Activated T-helper 2 cell treated with anti-CD3 and anti-CD28 coated beads, Interferon-gamma antibody, Interleukin-2, Interleukin-4, amounts not matched to agents 10 μg/mL and 5 μg/mL and 100 μg/mL, durations not matched to agents 14 hours and 24 hours and 36 hours (primary cell): ENCODE measurements at regions not wholly inside any gene's neighbourhood (a gene's known extent, or its start where the extent isn't known, plus 50 kb on each side); places are given as distances from the start of the nearest gene placed in this dataset.

Experiments
- DNase-seq: peaks from one replicate; pipeline ENCODE4 v3.0.0; 2021; ENCODE audit warnings: low spot score
- H3K27ac Mint-ChIP-seq: one replicate; pipeline ENCODE4 v1.8.0; 2021; ENCODE audit warnings: mixed read lengths
- H3K27me3 Mint-ChIP-seq: one replicate; pipeline ENCODE4 v1.8.0; 2021; ENCODE audit warnings: low read depth, mixed read lengths
- H3K36me3 Mint-ChIP-seq: one replicate; pipeline ENCODE4 v1.8.0; 2021; ENCODE audit warnings: low read depth, mixed read lengths
- H3K4me1 Mint-ChIP-seq: one replicate; pipeline ENCODE4 v1.8.0; 2021; ENCODE audit warnings: low read depth, mixed read lengths
- H3K4me3 Mint-ChIP-seq: one replicate; pipeline ENCODE4 v1.8.0; 2021; ENCODE audit warnings: low read depth, mild to moderate bottlenecking, moderate library complexity, mixed read lengths
- H3K9me3 Mint-ChIP-seq: one replicate; pipeline ENCODE4 v1.8.0; 2021; ENCODE audit warnings: mixed read lengths
- intact Hi-C: fragments of 100-400 bp; cut with micrococcal nuclease; formaldehyde crosslinking; loops from one replicate; pipeline ENCODE4 v1.15.1; 2023

DNA sequence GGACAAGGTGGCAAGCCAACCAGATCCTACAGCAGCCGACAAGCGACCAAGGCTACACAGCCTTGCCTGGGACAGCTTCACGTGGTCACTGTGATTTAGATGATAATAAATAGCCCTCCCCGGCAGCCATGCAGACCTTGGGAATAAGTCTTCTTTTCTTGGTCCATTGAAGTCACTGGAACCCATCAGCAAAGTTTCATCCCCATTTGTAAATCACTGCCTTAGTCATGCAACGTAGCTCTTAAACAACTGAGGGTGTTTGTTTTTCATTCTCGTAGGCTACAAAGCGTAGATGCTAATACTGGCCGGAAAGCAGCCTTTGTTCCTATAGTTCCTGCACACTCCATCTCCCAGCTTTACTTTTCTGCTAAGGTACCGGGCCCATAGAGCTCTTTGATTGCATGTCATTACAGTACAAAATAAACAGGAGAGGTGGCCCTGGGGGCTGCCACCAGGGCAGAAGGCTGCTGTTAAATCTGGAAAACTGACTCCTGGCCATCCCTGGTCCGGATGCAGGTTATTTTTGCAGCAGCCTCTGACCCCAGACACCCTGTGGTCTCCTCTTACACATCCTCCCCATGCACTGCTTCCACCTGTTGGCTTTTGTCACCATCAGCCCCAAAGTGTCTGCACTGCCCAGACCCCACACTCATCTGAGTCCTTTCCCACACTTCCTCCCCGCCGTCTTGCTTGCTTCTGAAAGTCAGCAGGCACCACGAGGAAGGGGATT, 105.5 kb downstream of the TOMM20 start:
- H3K36me3 Mint-ChIP-seq = peaks cover 27% of the 10 kb centered on the region
- H3K9me3 Mint-ChIP-seq = peaks cover 32% of the 10 kb centered on the region
- peak overlapping the region; percentile 68 for H3K27ac Mint-ChIP-seq
- no peak overlapping the region for H3K4me3 Mint-ChIP-seq
- peaks cover 55% of the 10 kb centered on the region for H3K4me1 Mint-ChIP-seq
- H3K27me3 Mint-ChIP-seq = no peaks in the 10 kb centered on the region
- intact Hi-C loops = no loop called here
- no peak for DNase-seq

DNA sequence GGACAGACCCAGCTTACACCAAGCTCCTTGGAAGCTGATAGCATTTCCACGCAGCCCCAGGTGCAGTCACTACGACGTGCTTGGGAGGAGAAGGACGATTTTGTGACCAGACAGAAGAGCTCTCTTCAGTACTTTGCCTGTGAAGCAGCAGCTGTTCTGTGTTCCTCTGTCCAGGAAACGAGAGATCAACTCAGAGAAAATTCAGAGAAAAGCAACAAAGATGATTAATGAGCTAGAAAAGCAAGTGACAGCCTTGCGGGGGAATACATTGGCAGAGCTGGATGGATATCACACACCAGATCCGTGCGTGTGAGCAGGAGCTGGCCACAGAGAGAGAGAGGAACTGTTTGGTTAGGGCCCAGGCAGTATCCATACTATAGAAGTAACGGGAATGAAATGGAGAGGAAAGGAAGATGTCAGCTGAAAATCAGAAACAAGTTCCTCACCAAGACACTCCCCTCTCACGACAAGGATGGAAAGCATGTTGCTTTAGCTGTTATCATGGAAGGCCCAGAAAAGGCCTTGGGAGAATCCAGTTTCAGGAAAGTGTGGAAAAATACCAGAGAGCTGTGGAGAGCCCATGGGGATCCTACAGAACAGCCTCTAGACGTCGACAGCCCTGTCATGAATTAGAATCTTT, 106.2 kb downstream of the TOMM20 start:
- peak overlapping the region; percentile 61 for H3K27ac Mint-ChIP-seq
- no peak overlapping the region for H3K4me3 Mint-ChIP-seq
- peaks cover 32% of the 10 kb centered on the region for H3K9me3 Mint-ChIP-seq
- H3K36me3 Mint-ChIP-seq = peaks cover 31% of the 10 kb centered on the region
- intact Hi-C loops = no loop called here
- no peaks in the 10 kb centered on the region for H3K27me3 Mint-ChIP-seq
- H3K4me1 Mint-ChIP-seq = peaks cover 62% of the 10 kb centered on the region
- DNase-seq = no peak

DNA sequence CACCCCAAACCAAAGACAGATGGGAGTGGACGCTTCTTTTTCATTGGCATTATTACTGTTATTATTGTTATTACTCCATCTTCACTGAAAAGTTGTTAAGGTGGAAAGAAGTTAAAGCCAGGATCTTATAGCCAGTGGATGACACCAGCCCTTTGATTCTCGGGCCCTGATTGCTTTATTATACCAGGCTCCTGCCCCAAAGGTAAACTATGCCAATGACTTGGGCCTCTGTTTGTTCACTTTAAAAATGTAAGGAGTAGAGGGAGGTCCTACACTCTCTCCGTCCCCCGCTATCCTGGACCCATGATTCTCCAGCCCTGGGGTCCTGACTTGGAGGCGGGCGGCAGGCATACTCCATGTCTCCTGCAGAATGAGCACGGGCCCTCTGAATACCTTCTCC, 106.8 kb downstream of the TOMM20 start:
- DNase-seq = no peak
- H3K4me3 Mint-ChIP-seq = no peak overlapping the region
- H3K9me3 Mint-ChIP-seq = peaks cover 25% of the 10 kb centered on the region
- H3K27me3 Mint-ChIP-seq = no peaks in the 10 kb centered on the region
- H3K36me3 Mint-ChIP-seq = peaks cover 31% of the 10 kb centered on the region
- H3K4me1 Mint-ChIP-seq = peaks cover 67% of the 10 kb centered on the region
- H3K27ac Mint-ChIP-seq = peak overlapping the region; percentile 61
- intact Hi-C loops = no loop called here

DNA sequence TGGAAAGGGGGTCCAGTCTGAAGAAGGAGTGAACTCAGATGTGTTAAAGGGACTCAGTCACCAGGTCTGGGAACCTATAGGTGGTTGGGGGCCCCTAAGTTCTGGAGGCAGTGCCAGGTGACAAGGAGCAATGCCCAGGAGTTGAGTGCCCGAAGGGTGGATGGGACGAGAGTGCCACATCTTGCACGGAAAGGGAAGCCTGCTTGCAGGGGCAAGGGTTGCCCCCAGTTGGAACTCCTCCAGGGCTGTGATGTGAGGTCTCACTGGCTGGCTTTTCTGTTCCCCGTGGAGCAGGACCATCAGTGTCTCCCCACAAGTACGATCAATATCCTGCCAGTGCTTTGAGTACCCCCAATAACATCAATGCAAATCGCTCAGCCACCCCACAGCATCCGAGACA, 107.3 kb downstream of the TOMM20 start:
- intact Hi-C loops = no loop called here
- no peak for DNase-seq
- peaks cover 33% of the 10 kb centered on the region for H3K36me3 Mint-ChIP-seq
- no peak overlapping the region for H3K27ac Mint-ChIP-seq
- H3K4me3 Mint-ChIP-seq = no peak overlapping the region
- peaks cover 23% of the 10 kb centered on the region for H3K9me3 Mint-ChIP-seq
- H3K4me1 Mint-ChIP-seq = peaks cover 69% of the 10 kb centered on the region
- no peaks in the 10 kb centered on the region for H3K27me3 Mint-ChIP-seq

DNA sequence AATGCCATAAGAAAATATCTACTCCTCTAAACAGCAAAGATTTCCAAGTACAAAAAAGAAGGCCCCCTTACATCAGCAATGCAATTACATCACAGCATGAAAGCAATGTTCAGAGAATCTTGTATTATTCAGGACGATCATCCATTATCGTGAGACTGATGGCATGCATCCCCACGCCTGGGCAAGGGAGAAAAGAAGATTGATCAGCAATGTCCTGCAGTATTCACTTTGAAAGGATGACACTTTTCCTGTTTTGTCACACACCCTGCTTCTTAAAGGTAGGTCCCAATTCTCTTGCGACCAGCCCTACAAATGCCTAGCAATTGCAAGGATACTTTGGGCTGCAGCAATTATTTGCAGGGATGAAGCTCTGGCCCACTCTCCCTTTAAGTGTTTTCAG, 108.7 kb downstream of the TOMM20 start:
- Mint-ChIP-seq H3K36me3 (peaks cover 36% of the 10 kb centered on the region), H3K4me1 (peaks cover 75% of the 10 kb centered on the region), H3K9me3 (peaks cover 19% of the 10 kb centered on the region), H3K27ac (peak overlapping the region; percentile 88), H3K4me3 (no peak overlapping the region), H3K27me3 (no peaks in the 10 kb centered on the region)
- no peak for DNase-seq
- intact Hi-C loops = no loop called here

DNA sequence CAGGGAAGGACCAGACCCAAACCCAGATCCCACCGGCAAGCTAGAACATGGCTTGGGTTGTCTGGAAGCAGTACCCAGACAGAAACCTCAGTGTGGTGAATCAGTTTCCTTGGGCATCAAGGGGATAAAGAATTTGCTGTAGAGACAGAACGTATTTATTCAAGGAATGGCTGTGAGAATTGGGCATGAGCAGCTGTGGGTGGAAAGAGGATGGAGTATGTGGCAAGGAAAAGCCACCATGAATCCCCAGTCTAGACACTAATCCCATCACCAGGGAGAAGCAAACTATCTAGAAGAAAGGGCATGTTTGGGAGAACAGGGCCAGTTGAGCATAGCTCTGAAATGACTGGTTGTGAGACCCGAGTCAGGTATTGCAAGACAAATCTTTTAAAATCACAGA, 109.2 kb downstream of the TOMM20 start:
- H3K27me3 Mint-ChIP-seq = no peaks in the 10 kb centered on the region
- DNase-seq = no peak
- peaks cover 40% of the 10 kb centered on the region for H3K36me3 Mint-ChIP-seq
- peaks cover 76% of the 10 kb centered on the region for H3K4me1 Mint-ChIP-seq
- H3K4me3 Mint-ChIP-seq = no peak overlapping the region
- peaks cover 19% of the 10 kb centered on the region for H3K9me3 Mint-ChIP-seq
- peak overlapping the region; percentile 88 for H3K27ac Mint-ChIP-seq
- intact Hi-C loops = no loop called here

DNA sequence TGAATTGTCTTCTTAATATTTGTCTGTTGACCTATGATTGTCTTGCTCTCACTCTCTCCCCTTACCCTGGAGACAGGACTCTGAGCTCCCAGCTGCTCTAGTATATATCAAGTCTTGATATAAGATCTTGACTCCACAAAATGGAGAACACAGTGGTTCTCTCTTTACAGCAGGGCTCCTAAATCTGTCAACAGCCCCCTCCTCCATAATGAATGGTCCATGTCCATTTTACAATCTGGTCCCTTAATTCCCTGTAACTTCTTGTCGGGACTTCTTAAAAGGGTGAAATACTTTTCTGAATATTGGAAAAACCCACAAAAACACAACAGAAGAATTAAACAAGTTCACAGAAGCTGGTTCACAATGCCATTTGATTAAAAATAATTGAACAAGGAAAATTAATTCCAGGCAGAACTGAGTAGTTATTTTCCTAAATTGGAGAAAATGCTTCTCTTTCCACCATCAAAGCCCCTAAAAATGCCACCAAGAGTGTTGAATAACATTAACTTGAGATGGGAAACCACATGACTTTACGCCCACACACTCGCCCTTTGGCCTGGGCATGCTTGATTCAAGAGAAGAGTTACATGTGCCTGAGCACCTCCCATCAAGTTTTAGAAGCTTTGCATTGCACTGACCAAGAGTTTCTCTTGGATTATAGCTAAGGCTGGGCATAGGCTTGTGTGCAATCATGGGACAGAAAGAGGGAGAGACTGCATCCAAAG, 109.8 kb downstream of the TOMM20 start:
- Mint-ChIP-seq H3K27ac (peak overlapping the region; percentile 88), H3K4me1 (peaks cover 79% of the 10 kb centered on the region), H3K36me3 (peaks cover 44% of the 10 kb centered on the region), H3K4me3 (peak overlapping the region; percentile 58), H3K9me3 (peaks cover 19% of the 10 kb centered on the region), H3K27me3 (no peaks in the 10 kb centered on the region)
- no peak for DNase-seq
- intact Hi-C loops = no loop called here

DNA sequence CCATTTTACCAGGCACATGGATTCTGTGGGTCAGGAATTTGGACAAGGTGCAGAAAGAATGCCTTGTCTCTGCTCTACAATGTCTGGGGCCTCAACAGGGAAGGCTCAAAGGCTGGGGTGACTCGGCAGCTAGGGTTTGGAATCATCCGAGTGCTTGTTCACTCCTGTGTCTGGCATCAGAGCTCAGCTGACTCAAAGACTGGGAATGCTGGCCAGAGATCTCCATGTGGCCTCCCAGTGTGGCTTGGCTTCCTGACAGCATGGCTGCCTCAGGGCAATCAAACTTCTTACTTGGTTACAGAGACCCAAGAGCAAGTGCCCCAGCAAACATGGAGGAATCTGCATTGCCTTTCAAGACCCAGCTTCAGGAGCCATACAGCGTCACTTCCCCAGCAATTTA, 110.5 kb downstream of the TOMM20 start:
- DNase-seq = no peak
- Mint-ChIP-seq H3K4me1 (peaks cover 78% of the 10 kb centered on the region), H3K9me3 (peaks cover 19% of the 10 kb centered on the region), H3K4me3 (no peak overlapping the region), H3K27ac (peak overlapping the region; percentile 88), H3K36me3 (peaks cover 48% of the 10 kb centered on the region), H3K27me3 (no peaks in the 10 kb centered on the region)
- intact Hi-C loops = no loop called here

DNA sequence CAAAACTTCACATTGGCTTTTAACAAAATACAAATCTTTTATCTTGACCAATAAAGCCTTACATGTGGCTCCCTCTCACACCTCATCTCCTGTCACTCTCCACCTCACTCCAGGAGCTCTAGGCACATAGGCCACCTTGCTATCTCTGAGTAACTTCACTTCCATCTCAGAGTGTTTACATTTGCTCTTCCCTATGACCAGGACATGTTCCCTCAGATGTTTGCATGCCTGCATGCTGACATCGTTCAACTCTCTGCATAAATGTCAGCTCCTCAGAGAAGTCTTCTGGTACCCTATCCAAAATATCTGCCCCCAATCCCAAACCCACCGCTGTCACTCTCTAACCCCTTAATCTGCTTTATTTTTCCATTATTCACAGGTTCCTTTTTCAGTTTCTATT, 110.9 kb downstream of the TOMM20 start:
- intact Hi-C loops = no loop called here
- H3K36me3 Mint-ChIP-seq = peaks cover 53% of the 10 kb centered on the region
- H3K4me1 Mint-ChIP-seq = peaks cover 78% of the 10 kb centered on the region
- peak overlapping the region; percentile 88 for H3K27ac Mint-ChIP-seq
- peaks cover 19% of the 10 kb centered on the region for H3K9me3 Mint-ChIP-seq
- H3K4me3 Mint-ChIP-seq = no peak overlapping the region
- no peaks in the 10 kb centered on the region for H3K27me3 Mint-ChIP-seq
- DNase-seq = no peak

DNA sequence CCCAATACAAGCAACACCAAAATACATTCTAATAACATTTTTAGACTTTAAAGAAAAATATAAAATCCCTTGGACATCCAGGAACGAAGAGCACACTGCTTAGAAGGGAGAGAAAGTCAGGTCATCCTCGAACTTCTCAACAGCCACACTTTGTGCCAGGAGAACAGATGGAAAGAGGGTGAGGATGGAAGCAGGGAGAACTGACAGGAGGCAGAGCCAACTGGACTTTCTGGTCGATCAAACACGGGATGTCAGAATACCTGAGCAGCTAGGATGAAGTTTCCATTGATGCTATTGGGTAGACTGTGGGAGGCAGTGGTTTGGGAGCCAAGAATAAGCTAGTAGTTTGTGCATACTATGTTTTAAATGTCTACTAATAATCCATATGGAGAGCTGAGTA, 111.4 kb downstream of the TOMM20 start:
- Mint-ChIP-seq H3K4me3 (no peak overlapping the region), H3K4me1 (peaks cover 78% of the 10 kb centered on the region), H3K27ac (peak overlapping the region; percentile 88), H3K36me3 (peaks cover 57% of the 10 kb centered on the region), H3K9me3 (peaks cover 19% of the 10 kb centered on the region), H3K27me3 (no peaks in the 10 kb centered on the region)
- DNase-seq = no peak
- intact Hi-C loops = no loop called here

DNA sequence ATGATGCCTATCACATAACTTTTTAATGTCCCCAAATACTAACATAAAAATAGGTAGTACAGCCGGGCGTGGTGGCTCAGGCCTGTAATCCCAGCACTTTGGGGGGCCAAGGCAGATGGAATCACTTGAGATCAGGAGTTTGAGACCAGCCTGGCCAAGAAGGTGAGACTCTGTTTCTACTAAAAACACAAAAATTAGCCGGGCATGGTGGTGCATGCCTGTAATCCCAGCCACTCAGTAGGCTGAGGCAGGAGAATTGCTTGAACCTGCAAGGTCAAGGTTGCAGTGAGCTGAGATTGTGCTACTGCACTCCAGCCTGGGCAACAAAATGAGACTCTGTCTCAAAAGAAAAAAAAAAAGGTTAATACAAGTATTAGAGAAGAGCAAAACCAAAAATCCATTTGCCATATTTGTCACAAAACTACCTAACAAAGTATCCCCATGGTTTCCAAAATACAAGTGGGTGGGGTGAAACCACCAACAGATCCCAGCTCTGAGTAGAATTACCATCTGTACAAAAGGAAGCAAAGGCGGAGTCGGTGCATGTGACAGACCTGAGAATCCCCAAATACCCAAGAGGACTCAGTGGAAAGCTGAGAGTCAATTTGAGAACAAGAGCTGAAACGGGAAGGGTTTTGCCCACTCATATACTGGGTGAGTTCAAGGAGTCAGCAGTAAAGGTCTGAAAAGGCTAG, 113.2 kb downstream of the TOMM20 start:
- DNase-seq = peak; percentile 40
- intact Hi-C loops = loop anchor here (1.0 kb wide), 5 partner anchors 33 to 514 kb away; no protein-coding TSS in a partner anchor

DNA sequence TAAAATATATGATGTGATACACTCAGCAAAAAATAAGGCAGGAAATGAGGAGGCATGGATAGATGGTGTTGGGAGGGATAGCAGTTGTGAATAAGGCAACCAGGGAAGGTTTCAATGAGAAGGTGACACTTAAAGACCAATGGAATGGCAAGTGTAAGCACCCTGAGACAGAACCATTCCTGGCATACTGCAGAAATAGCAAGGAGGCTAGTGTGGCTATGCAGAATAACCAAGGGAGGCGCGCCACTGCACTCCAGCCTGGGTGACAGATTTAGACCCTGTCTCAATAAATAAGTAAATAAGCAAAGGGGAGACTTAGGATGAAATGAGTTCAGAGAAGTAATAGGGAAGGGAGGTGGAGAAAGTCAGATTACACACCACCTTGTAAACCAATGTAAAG, 113.9 kb downstream of the TOMM20 start:
- Mint-ChIP-seq H3K27ac (peak overlapping the region; percentile 96), H3K9me3 (peaks cover 21% of the 10 kb centered on the region), H3K27me3 (no peaks in the 10 kb centered on the region), H3K4me3 (no peak overlapping the region), H3K36me3 (peaks cover 65% of the 10 kb centered on the region), H3K4me1 (peaks cover 90% of the 10 kb centered on the region)
- intact Hi-C loops = loop anchor here (1.0 kb wide), 5 partner anchors 34 to 513 kb away; no protein-coding TSS in a partner anchor
- DNase-seq = no peak

More for the DNA sequence above, 113.2 kb downstream of the TOMM20 start:
- Mint-ChIP-seq H3K4me1 (peaks cover 89% of the 10 kb centered on the region), H3K9me3 (peaks cover 23% of the 10 kb centered on the region), H3K4me3 (peak overlapping the region; percentile 26), H3K27me3 (no peaks in the 10 kb centered on the region), H3K36me3 (peaks cover 65% of the 10 kb centered on the region), H3K27ac (peak overlapping the region; percentile 96)
